GM12875 (cell line): ENCODE measurements at regions not wholly inside any gene's neighbourhood (a gene's known extent, or its start where the extent isn't known, plus 50 kb on each side); places are given as distances from the start of the nearest gene placed in this dataset.
A peak's percentile ranks its signal among the peaks of the same experiment; 100 is the strongest.

Source experiments
- H3K4me3 ChIP-seq: one replicate; pipeline ENCODE4 v1.5.1; 2011; ENCODE audit warnings: low read depth, low read length, control low read depth
- TF ChIP-seq, protein P1 (sequence below): IDR thresholded peaks from 2 replicates; pipeline ENCODE4 v1.5.1; 2011; ENCODE audit warnings: low read depth, mild to moderate bottlenecking, control low read depth, inconsistent platforms, low read length, moderate library complexity, borderline replicate concordance; ENCODE audit not compliant: insufficient read depth

DNA sequence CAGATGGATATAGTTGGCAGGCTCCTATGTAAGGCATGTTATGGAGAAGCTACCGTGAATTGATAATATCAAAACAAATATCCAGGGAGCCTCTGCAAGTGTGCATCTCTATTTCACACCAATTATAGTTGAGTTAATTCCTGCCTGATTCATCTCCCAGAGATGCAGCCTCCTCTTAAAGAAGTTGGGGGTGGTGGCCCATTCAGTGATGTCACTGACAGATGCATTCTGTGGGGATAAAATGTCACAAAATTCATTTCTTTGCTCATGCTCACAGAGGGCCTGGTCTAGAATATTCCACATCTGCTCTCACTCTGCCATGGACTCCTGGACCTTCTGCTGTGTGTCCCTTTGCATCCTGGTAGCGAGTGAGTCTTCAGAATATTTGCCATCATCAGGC lies 189.1 kb upstream of the PRSS1 start:
- H3K4me3 ChIP-seq: no peak overlapping the region
- TF ChIP-seq, protein P1, sequence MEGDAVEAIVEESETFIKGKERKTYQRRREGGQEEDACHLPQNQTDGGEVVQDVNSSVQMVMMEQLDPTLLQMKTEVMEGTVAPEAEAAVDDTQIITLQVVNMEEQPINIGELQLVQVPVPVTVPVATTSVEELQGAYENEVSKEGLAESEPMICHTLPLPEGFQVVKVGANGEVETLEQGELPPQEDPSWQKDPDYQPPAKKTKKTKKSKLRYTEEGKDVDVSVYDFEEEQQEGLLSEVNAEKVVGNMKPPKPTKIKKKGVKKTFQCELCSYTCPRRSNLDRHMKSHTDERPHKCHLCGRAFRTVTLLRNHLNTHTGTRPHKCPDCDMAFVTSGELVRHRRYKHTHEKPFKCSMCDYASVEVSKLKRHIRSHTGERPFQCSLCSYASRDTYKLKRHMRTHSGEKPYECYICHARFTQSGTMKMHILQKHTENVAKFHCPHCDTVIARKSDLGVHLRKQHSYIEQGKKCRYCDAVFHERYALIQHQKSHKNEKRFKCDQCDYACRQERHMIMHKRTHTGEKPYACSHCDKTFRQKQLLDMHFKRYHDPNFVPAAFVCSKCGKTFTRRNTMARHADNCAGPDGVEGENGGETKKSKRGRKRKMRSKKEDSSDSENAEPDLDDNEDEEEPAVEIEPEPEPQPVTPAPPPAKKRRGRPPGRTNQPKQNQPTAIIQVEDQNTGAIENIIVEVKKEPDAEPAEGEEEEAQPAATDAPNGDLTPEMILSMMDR: no peak

DNA sequence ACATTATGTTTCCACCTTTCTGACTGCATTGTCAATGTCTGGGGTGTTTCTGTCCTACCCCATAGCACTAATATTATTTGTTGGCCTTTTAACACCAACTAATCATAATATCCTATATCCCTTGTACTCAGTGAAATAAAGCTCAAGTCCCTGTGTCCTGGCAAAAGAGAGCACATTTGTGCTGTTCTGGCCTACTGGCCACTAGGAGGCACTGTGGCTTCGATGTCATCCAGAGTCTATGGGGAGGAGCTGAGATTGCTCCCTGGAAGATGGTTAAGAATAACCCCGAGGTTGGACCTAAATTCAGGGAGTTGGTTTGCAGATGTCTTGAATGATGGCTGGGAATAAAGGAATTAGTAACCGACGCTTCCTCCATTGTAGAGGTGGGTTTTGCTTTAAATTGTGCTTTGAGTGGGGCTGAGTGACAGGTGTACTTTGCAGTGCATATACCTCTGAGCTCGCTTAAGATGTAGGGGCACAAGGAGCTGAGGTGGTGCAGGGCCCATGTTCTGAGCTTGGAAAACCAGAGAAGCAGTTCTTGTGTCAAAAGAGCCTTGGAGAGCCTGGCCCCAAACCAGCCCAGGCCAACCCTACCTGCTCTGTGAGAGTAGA lies 191.2 kb upstream of the PRSS1 start:
- no peak overlapping the region for H3K4me3 ChIP-seq
- TF ChIP-seq, protein P1: peak; percentile 87

DNA sequence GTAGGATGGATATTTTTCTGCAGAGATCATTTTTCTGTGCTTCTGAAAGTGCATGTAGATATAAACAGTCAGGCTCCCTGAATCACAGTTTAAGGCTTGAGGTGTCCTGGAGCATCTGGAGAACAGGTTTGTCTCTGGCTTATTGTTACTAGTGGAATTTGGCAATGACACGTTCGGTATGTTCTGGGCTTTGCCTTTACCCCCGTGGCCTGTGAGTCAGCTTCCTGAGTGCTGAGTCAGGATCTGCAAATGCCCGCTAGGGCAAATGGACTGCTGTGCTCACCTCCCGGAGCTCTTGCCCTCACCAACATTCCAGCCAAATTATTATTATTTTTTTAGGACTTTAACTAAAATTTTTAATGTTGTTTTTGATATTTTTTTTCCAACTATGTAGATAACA lies 192.5 kb upstream of the PRSS1 start:
- no peak overlapping the region for H3K4me3 ChIP-seq
- TF ChIP-seq, protein P1: no peak

DNA sequence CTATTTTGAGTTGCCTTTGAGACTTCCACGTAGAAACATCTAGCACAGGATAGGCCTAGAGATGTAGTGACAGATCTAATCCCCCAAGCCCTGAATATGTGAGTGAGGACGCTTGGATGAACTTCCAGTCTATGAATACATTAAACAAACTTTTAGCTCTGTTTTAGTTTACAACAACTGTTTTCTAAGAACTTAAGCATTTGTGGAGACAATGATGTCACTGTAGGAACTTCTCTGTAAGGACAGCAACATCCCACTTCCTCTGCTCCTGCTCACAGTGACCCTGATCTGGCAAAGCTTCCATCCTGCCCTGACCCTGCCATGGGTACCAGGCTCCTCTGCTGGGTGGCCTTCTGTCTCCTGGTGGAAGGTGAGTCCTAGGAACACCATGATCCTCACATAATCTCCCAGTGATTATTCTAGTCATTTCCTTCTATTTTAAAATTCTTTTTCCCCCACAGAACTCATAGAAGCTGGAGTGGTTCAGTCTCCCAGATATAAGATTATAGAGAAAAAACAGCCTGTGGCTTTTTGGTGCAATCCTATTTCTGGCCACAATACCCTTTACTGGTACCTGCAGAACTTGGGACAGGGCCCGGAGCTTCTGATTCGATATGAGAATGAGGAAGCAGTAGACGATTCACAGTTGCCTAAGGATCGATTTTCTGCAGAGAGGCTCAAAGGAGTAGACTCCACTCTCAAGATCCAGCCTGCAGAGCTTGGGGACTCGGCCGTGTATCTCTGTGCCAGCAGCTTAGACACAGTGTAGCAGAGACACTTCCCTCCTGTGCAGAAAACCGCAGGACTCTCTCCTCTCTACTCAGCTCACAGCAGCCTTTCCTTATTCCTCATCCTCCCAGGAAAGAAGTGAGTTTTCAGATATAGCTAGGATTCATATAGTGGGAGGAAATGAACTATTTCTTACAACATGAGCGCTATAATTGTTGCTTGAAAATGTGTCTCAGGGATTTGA lies 194.4 kb upstream of the PRSS1 start:
- TF ChIP-seq, protein P1: no peak

DNA sequence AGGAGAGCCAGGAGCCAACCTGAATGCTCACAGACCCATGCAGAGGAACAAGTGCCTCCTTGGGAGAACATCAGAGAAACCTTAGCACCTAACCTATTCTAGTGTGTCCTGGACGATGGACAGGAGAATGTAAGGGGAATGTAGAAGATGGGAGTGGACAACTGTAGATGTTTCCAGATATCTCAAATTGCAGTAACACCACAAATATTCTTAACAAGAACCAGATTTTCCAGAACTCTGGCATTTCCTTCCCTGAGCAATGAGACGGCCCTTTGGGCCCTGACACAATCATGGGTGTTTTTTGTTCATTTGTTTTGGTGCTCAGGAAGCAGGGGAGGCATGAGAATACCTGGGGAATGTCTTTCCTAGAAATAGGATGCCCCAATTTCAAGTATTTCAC lies 196.1 kb upstream of the PRSS1 start:
- TF ChIP-seq, protein P1: no peak
- H3K4me3 ChIP-seq: no peak overlapping the region

More for the DNA sequence above, 194.4 kb upstream of the PRSS1 start:
- H3K4me3 ChIP-seq: no peak overlapping the region

DNA sequence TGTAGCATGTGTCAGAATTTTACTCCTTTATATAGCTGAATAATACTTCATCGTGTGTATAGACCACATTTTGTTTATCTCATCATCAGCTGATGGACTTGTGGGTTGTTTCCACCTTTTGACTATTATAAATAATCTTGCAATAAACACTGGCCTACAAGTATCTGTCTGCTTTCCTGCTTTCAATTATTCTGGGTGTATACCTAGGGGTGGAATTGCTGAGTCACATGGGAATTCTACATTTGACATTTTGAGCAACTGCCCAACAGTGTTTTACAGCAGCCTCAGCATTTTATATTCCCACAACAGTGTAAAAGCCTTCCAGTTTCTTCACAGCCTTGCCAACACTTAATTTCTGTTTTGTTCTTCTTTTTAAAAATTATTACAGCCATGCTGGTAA lies 200.3 kb upstream of the PRSS1 start:
- TF ChIP-seq, protein P1: no peak

More for the DNA sequence above, 200.3 kb upstream of the PRSS1 start:
- no peak overlapping the region for H3K4me3 ChIP-seq
